B cell (primary cell): ENCODE measurements at regions not wholly inside any gene's neighbourhood (a gene's known extent, or its start where the extent isn't known, plus 50 kb on each side); places are given as distances from the start of the nearest gene placed in this dataset.

ENCODE experiments used
- ATAC-seq: fragments of 200-7000 bp; cut with Tn5 transposase; one replicate; pipeline ENCODE4 v1.10.0; 2021; ENCODE audit warnings: low read depth, mild to moderate bottlenecking, moderate number of reproducible peaks, moderate library complexity
- CTCF ChIA-PET: fragments of 350-600 bp; sonication (Branson Sonifier 250); formaldehyde crosslinking; loops from one replicate; lab custom pipeline; 2021; ENCODE audit warnings: antibody characterized with exemption, inconsistent platforms; lab: Charles Lee
- POLR2A ChIA-PET: fragments of 350-600 bp; sonication (Branson Sonifier 250); formaldehyde crosslinking; loops from one replicate; lab custom pipeline; 2021; ENCODE audit warnings: antibody characterized with exemption; lab: Charles Lee
- DNase-seq: peaks from one replicate; pipeline ENCODE4 v3.0.0; 2013
- H2AFZ ChIP-seq: 2 replicates; pipeline ENCODE4 v1.6.1; 2012; ENCODE audit warnings: mild to moderate bottlenecking, low read depth, low read length; ENCODE audit not compliant: insufficient read depth, poor library complexity, severe bottlenecking
- H3K27ac ChIP-seq, 2 donors: 1 replicate in 1 of 2; 2 replicates in 1 of 2; pipeline ENCODE4 v1.5.1; 2012 to 2013; ENCODE audit warnings: low read length in 2 of 2, mild to moderate bottlenecking in 2 of 2, moderate library complexity in 1 of 2
- H3K27me3 ChIP-seq, 4 experiments: fragments of 200-600 bp in 1 of 4; sonication (generic) in 1 of 4; replicated peaks in 1 of 4; 1 replicate in 2 of 4; 2 replicates in 2 of 4; pipeline versions ENCODE4 v1.6.1 to v1.7.0; 2013 to 2016; ENCODE audit warnings: low read length in 3 of 4, mild to moderate bottlenecking in 2 of 4, mixed read lengths in 1 of 4, moderate library complexity in 1 of 4; ENCODE audit not compliant: insufficient read depth in 4 of 4, control insufficient read depth in 3 of 4; ENCODE audit errors: control extremely low read depth in 1 of 4
- H3K36me3 ChIP-seq, 2 experiments: replicated peaks in 1 of 2; 1 replicate in 1 of 2; 2 replicates in 1 of 2; pipeline versions ENCODE4 v1.6.1 to v1.7.1; 2013; ENCODE audit warnings: low read length in 1 of 2; ENCODE audit not compliant: insufficient read depth in 2 of 2, control insufficient read depth in 1 of 2; ENCODE audit errors: control extremely low read depth in 1 of 2, extremely low read depth in 1 of 2
- H3K4me1 ChIP-seq, 2 donors: fragments of 200-600 bp in 1 of 2; sonication (generic) in 1 of 2; 1 replicate in 1 of 2; 2 replicates in 1 of 2; pipeline versions ENCODE4 v1.5.1 to v1.6.1; 2013 to 2017; ENCODE audit warnings: low read length in 2 of 2; ENCODE audit not compliant: control insufficient read depth in 2 of 2, insufficient read depth in 2 of 2
- H3K4me2 ChIP-seq: replicated peaks from 2 replicates; pipeline ENCODE3; 2012; ENCODE audit warnings: mild to moderate bottlenecking, low read depth, low read length; ENCODE audit not compliant: poor library complexity, severe bottlenecking
- H3K4me3 ChIP-seq, 5 experiments: fragments of 200-600 bp in 1 of 5; sonication (generic) in 1 of 5; 1 replicate in 3 of 5; 2 replicates in 2 of 5; pipeline versions ENCODE4 v1.5.1 to v1.7.0; 2011 to 2016; ENCODE audit warnings: low read length in 4 of 5, mild to moderate bottlenecking in 4 of 5, low read depth in 2 of 5, control low read depth in 1 of 5, moderate library complexity in 1 of 5; ENCODE audit not compliant: insufficient read depth in 1 of 5; ENCODE audit errors: control extremely low read depth in 1 of 5, extremely low read depth in 1 of 5
- H3K79me2 ChIP-seq: fragments of 200-600 bp; sonication (generic); one replicate; pipeline ENCODE4 v1.6.0; 2016; ENCODE audit warnings: low read length; ENCODE audit not compliant: control insufficient read depth, insufficient read depth
- H3K9ac ChIP-seq: fragments of 200-600 bp; sonication (generic); 2 replicates; pipeline ENCODE4 v1.6.1; 2017; ENCODE audit warnings: mild to moderate bottlenecking, low read length, moderate library complexity
- H3K9me3 ChIP-seq, 3 donors: one replicate each; pipeline versions ENCODE4 v1.6.1 to v1.7.1; 2013; ENCODE audit warnings: low read length in 2 of 3; ENCODE audit not compliant: control insufficient read depth in 2 of 3, insufficient read depth in 1 of 3; ENCODE audit errors: control extremely low read depth in 1 of 3
- H4K20me1 ChIP-seq: 2 replicates; pipeline ENCODE4 v1.6.0; 2012; ENCODE audit warnings: mild to moderate bottlenecking, low read length; ENCODE audit not compliant: insufficient read depth, control insufficient read depth, poor library complexity, severe bottlenecking
- H3K27ac Mint-ChIP-seq: one replicate; pipeline ENCODE4 v1.8.0; 2021; ENCODE audit warnings: mixed read lengths
- H3K27me3 Mint-ChIP-seq: one replicate; pipeline ENCODE4 v1.8.0; 2021; ENCODE audit warnings: mixed read lengths
- H3K4me1 Mint-ChIP-seq: one replicate; pipeline ENCODE4 v1.8.0; 2021; ENCODE audit warnings: mixed read lengths
- H3K4me3 Mint-ChIP-seq: one replicate; pipeline ENCODE4 v1.8.0; 2021; ENCODE audit warnings: mixed read lengths
- H3K9me3 Mint-ChIP-seq: one replicate; pipeline ENCODE4 v1.8.0; 2022; ENCODE audit warnings: mixed read lengths; ENCODE audit not compliant: insufficient read depth
- EZH2 ChIP-seq: IDR thresholded peaks from 2 replicates; pipeline ENCODE4 v1.6.1; 2012; ENCODE audit warnings: borderline replicate concordance, low read depth, mild to moderate bottlenecking, moderate library complexity, low read length; ENCODE audit not compliant: insufficient read depth, poor library complexity, severe bottlenecking
- WGBS: methylation state at CpG from one replicate; pipeline ENCODE4 v1.1.5; 2013; ENCODE audit warnings: missing lambda C conversion rate; ENCODE audit not compliant: insufficient coverage; 5-methylcytosine and 5-hydroxymethylcytosine counted together
- intact Hi-C: fragments of 100-400 bp; cut with micrococcal nuclease; formaldehyde crosslinking; loops from one replicate; pipeline ENCODE4 v1.10.0; 2022
- TF ChIP-seq, protein P1 (sequence below): fragments of 200-600 bp; IDR thresholded peaks from one replicate; pipeline ENCODE4 v1.8.0; 2022; ENCODE audit warnings: antibody characterized with exemption, mild to moderate bottlenecking

- H3K9me3 Mint-ChIP-seq = peaks cover 2% of the 10 kb centered on the region
- no peak overlapping the region for H3K27ac Mint-ChIP-seq
- no peak for DNase-seq
- H3K79me2 ChIP-seq = no peaks in the 10 kb centered on the region
- WGBS = no CpG with 5 or more reads among the region's 1 CpG
- no peak for ATAC-seq
- H3K4me1 ChIP-seq = no peaks in the 10 kb centered on the region
- no peak overlapping the region for H3K27ac ChIP-seq
- no peak overlapping the region for H2AFZ ChIP-seq
- H3K27me3 Mint-ChIP-seq = no peaks in the 10 kb centered on the region
- H3K9me3 ChIP-seq = no peaks in the 10 kb centered on the region
- H3K36me3 ChIP-seq = no peaks in the 10 kb centered on the region
- H3K9ac ChIP-seq = no peak overlapping the region
- H3K4me3 ChIP-seq = no peak overlapping the region
- intact Hi-C loops = no loop called here
- H4K20me1 ChIP-seq = no peaks in the 10 kb centered on the region
- no peak overlapping the region for H3K4me3 Mint-ChIP-seq
- no peaks in the 10 kb centered on the region for H3K4me1 Mint-ChIP-seq
- POLR2A ChIA-PET = no interaction called here
- no peak for TF ChIP-seq EZH2
- TF ChIP-seq, protein P1, sequence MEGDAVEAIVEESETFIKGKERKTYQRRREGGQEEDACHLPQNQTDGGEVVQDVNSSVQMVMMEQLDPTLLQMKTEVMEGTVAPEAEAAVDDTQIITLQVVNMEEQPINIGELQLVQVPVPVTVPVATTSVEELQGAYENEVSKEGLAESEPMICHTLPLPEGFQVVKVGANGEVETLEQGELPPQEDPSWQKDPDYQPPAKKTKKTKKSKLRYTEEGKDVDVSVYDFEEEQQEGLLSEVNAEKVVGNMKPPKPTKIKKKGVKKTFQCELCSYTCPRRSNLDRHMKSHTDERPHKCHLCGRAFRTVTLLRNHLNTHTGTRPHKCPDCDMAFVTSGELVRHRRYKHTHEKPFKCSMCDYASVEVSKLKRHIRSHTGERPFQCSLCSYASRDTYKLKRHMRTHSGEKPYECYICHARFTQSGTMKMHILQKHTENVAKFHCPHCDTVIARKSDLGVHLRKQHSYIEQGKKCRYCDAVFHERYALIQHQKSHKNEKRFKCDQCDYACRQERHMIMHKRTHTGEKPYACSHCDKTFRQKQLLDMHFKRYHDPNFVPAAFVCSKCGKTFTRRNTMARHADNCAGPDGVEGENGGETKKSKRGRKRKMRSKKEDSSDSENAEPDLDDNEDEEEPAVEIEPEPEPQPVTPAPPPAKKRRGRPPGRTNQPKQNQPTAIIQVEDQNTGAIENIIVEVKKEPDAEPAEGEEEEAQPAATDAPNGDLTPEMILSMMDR = no peak
- H3K27me3 ChIP-seq = no peaks in the 10 kb centered on the region
- no peak overlapping the region for H3K4me2 ChIP-seq
- CTCF ChIA-PET = no interaction called here
Observed at GRCh38 chr5:145350513-145350912, 484.6 kb downstream of the PRELID2 start.

- 13% methylated on average over 1 of the region's 4 CpGs for WGBS
- no peaks in the 10 kb centered on the region for H3K4me1 Mint-ChIP-seq
- no peak overlapping the region for H3K4me3 Mint-ChIP-seq
- intact Hi-C loops = no loop called here
- no peaks in the 10 kb centered on the region for H3K27me3 Mint-ChIP-seq
- H3K27me3 ChIP-seq = no peaks in the 10 kb centered on the region
- H4K20me1 ChIP-seq = no peaks in the 10 kb centered on the region
- no peak overlapping the region for H3K27ac ChIP-seq
- ChIA-PET CTCF (no interaction called here), POLR2A (no interaction called here)
- no peaks in the 10 kb centered on the region for H3K9me3 ChIP-seq
- TF ChIP-seq EZH2 = no peak
- TF ChIP-seq, protein P1 = no peak
- H3K79me2 ChIP-seq = no peaks in the 10 kb centered on the region
- no peak for ATAC-seq
- no peak overlapping the region for H3K27ac Mint-ChIP-seq
- H3K4me2 ChIP-seq = no peak overlapping the region
- H3K4me3 ChIP-seq = no peak overlapping the region
- no peak for DNase-seq
- H3K36me3 ChIP-seq = no peaks in the 10 kb centered on the region
- H3K4me1 ChIP-seq = no peaks in the 10 kb centered on the region
- no peak overlapping the region for H2AFZ ChIP-seq
- H3K9me3 Mint-ChIP-seq = peaks cover 2% of the 10 kb centered on the region
- no peak overlapping the region for H3K9ac ChIP-seq
Observed at GRCh38 chr5:145347026-145347616, 488.0 kb downstream of the PRELID2 start.
